Smooth muscle cell (in vitro differentiated cells): ENCODE measurements at regions not wholly inside any gene's neighbourhood (a gene's known extent, or its start where the extent isn't known, plus 50 kb on each side); places are given as distances from the start of the nearest gene placed in this dataset.
A peak's percentile ranks its signal among the peaks of the same experiment; 100 is the strongest.

Experiments
- DNase-seq: peaks from one replicate; lab custom pipeline; 2025; ENCODE audit not compliant: unreplicated experiment; lab: John Stamatoyannopoulos, UW
- H2AFZ ChIP-seq: fragments of 200-600 bp; sonication (generic); 2 replicates; pipeline ENCODE4 v1.6.0; 2016; ENCODE audit warnings: antibody characterized with exemption, low read depth, mild to moderate bottlenecking
- H3F3A ChIP-seq: fragments of 200-600 bp; sonication (generic); 2 replicates; pipeline ENCODE4 v1.6.0; 2017; ENCODE audit warnings: antibody characterized with exemption, low read depth
- H3K27ac ChIP-seq: fragments of 200-600 bp; sonication (generic); 2 replicates; pipeline ENCODE4 v1.5.1; 2016; ENCODE audit warnings: low read depth, mild to moderate bottlenecking
- H3K27me3 ChIP-seq: fragments of 200-600 bp; sonication (generic); 2 replicates; pipeline ENCODE4 v1.6.1; 2016; ENCODE audit warnings: low read depth, mild to moderate bottlenecking
- H3K36me3 ChIP-seq: fragments of 200-600 bp; sonication (generic); 2 replicates; pipeline ENCODE4 v1.5.1; 2016; ENCODE audit warnings: low read depth
- H3K4me1 ChIP-seq: fragments of 200-600 bp; sonication (generic); 2 replicates; pipeline ENCODE4 v1.5.1; 2016; ENCODE audit warnings: low read depth
- H3K4me2 ChIP-seq: fragments of 200-600 bp; sonication (generic); 2 replicates; pipeline ENCODE4 v1.6.0; 2016; ENCODE audit warnings: mild to moderate bottlenecking
- H3K4me3 ChIP-seq: fragments of 200-600 bp; sonication (generic); 2 replicates; pipeline ENCODE4 v1.5.1; 2016; ENCODE audit warnings: mild to moderate bottlenecking
- H3K79me2 ChIP-seq: fragments of 200-600 bp; sonication (generic); 2 replicates; pipeline ENCODE4 v1.6.0; 2016; ENCODE audit warnings: low read depth, mild to moderate bottlenecking
- H3K9ac ChIP-seq: fragments of 200-600 bp; sonication (generic); 2 replicates; pipeline ENCODE4 v1.6.0; 2016; ENCODE audit warnings: low read depth
- H3K9me3 ChIP-seq: fragments of 200-600 bp; sonication (generic); replicated peaks from 2 replicates; pipeline ENCODE4 v1.5.1; 2016; ENCODE audit warnings: low read depth
- H4K20me1 ChIP-seq: fragments of 200-600 bp; sonication (generic); 2 replicates; pipeline ENCODE4 v1.6.0; 2016; ENCODE audit warnings: low read depth
- WGBS: methylation state at CpG from one replicate; pipeline ENCODE4 v1.1.7; 2016; ENCODE audit warnings: low lambda C conversion rate; 5-methylcytosine and 5-hydroxymethylcytosine counted together
- TF ChIP-seq, protein P1 (sequence below): fragments of 200-600 bp; sonication (generic); IDR thresholded peaks from 2 replicates; pipeline ENCODE4 v1.5.1; 2017; ENCODE audit warnings: borderline replicate concordance, mild to moderate bottlenecking, antibody characterized with exemption; ENCODE audit not compliant: insufficient read depth, poor library complexity, severe bottlenecking

DNA sequence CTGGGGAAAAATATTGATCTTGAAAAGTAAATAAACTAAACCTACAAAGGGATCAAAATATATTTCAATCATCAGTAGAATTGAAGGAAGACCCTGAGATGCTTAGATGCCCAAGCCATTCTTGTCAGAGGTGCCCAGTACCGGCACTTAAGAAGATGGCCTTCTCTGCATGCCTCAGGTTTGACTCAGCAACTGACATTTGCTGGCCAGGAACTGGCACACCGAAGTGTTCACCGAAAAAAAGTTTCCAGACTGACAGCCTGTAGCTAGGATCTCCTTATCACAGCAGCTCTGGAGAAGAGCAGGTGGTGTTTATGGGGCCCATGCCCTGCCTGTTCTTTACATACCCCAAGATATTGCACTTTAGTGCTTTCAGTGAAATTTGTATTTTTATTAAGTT is 203.2 kb downstream of the MOXD1 start:
- no peak overlapping the region for H3K9ac ChIP-seq
- no peak overlapping the region for H3K4me2 ChIP-seq
- H3K9me3 ChIP-seq, result no peaks in the 10 kb centered on the region
- peak overlapping the region; percentile 79 for H3K27ac ChIP-seq
- TF ChIP-seq, protein P1, sequence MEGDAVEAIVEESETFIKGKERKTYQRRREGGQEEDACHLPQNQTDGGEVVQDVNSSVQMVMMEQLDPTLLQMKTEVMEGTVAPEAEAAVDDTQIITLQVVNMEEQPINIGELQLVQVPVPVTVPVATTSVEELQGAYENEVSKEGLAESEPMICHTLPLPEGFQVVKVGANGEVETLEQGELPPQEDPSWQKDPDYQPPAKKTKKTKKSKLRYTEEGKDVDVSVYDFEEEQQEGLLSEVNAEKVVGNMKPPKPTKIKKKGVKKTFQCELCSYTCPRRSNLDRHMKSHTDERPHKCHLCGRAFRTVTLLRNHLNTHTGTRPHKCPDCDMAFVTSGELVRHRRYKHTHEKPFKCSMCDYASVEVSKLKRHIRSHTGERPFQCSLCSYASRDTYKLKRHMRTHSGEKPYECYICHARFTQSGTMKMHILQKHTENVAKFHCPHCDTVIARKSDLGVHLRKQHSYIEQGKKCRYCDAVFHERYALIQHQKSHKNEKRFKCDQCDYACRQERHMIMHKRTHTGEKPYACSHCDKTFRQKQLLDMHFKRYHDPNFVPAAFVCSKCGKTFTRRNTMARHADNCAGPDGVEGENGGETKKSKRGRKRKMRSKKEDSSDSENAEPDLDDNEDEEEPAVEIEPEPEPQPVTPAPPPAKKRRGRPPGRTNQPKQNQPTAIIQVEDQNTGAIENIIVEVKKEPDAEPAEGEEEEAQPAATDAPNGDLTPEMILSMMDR, result no peak
- H2AFZ ChIP-seq, result no peak overlapping the region
- no peaks in the 10 kb centered on the region for H3F3A ChIP-seq
- no peak for DNase-seq
- H3K79me2 ChIP-seq, result no peaks in the 10 kb centered on the region
- no peak overlapping the region for H3K4me3 ChIP-seq
- no peaks in the 10 kb centered on the region for H3K4me1 ChIP-seq
- 71% methylated on average over 3 of the region's 3 CpGs for WGBS
- H4K20me1 ChIP-seq, result no peaks in the 10 kb centered on the region
- H3K36me3 ChIP-seq, result no peaks in the 10 kb centered on the region
- H3K27me3 ChIP-seq, result no peaks in the 10 kb centered on the region

DNA sequence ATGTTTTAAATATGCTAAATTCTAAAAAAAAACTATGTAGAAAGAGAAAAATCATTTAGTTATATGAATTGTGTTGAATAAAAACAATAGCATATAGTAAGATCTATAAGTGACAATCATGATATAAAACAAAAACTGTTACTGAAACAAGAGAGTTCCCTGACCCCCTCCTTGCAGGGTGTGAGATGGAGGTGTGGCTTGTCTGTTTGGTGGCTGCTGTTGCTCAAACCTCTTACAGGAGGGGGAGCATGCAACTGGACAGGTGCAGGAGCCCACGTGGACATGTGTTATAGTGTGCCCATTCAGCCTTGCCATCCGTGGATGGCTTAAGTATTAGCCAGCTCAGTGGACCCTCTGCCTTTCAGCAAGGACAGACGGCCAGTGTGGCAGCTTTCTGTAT is 206.7 kb downstream of the MOXD1 start:
- TF ChIP-seq, protein P1, result no peak
- 80% methylated on average over 3 of the region's 3 CpGs for WGBS

DNA sequence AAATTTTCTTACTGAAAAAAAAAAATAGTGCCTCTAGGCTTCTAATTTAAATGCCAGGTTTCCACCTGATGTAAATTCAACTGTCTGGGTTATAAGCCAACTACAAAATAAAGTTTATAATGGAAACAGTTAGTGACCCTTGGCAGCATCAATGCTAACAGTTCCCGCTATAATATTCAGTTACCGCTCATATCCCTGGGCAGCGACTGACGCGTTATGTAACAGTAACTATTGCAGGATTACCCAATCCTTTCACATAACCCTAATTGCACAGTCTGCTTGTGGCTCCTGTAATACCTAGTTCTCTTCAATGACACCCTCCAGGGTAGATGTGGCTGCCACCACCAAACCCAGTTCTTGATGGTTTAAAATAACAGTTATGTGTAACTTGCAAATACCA is 208.6 kb downstream of the MOXD1 start:
- Histone ChIP-seq H3K4me2 (no peak overlapping the region), H4K20me1 (no peaks in the 10 kb centered on the region), H3F3A (peaks cover 3% of the 10 kb centered on the region), H3K27ac (no peak overlapping the region), H3K27me3 (no peaks in the 10 kb centered on the region), H3K79me2 (no peaks in the 10 kb centered on the region), H3K4me3 (no peak overlapping the region), H3K4me1 (peaks cover 18% of the 10 kb centered on the region), H3K9me3 (no peaks in the 10 kb centered on the region), H2AFZ (no peak overlapping the region), H3K9ac (no peak overlapping the region), H3K36me3 (no peaks in the 10 kb centered on the region)
- TF ChIP-seq, protein P1, result no peak
- no peak for DNase-seq
- 85% methylated on average over 5 of the region's 5 CpGs for WGBS

More for the DNA sequence above, 206.7 kb downstream of the MOXD1 start:
- Histone ChIP-seq H3K4me2 (no peak overlapping the region), H3K27ac (no peak overlapping the region), H3K9ac (no peak overlapping the region), H3F3A (peaks cover 3% of the 10 kb centered on the region), H3K36me3 (no peaks in the 10 kb centered on the region), H3K4me3 (no peak overlapping the region), H3K27me3 (no peaks in the 10 kb centered on the region), H2AFZ (no peak overlapping the region), H3K4me1 (peaks cover 16% of the 10 kb centered on the region), H3K79me2 (no peaks in the 10 kb centered on the region), H3K9me3 (no peaks in the 10 kb centered on the region), H4K20me1 (no peaks in the 10 kb centered on the region)
- DNase-seq, result no peak

DNA sequence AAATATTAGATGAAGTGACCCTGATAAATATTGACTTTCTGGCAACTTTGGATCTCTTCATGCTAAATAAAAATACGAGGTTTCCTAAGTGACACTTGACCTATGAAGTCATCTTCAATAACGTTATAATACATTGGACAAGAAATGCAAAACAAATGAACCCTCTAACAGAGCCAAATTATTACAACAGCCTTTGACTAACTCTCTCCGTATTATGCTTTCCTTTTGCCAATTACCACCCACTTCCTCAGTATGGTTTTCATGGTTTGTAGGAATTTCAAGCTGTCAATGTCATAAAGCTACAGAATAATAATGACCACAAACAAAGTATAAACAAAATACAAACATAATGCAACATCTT is 210.5 kb downstream of the MOXD1 start:
- H3K27me3 ChIP-seq, result no peaks in the 10 kb centered on the region
- TF ChIP-seq, protein P1, result no peak
- DNase-seq, result no peak
- H3K27ac ChIP-seq, result peak overlapping the region; percentile 53
- H3K4me2 ChIP-seq, result peak overlapping the region; percentile 18
- 64% methylated on average over 3 of the region's 3 CpGs for WGBS
- no peaks in the 10 kb centered on the region for H3K36me3 ChIP-seq
- no peak overlapping the region for H3K4me3 ChIP-seq
- peaks cover 18% of the 10 kb centered on the region for H3K4me1 ChIP-seq
- no peaks in the 10 kb centered on the region for H4K20me1 ChIP-seq
- H3F3A ChIP-seq, result peaks cover 3% of the 10 kb centered on the region
- no peak overlapping the region for H3K9ac ChIP-seq
- no peaks in the 10 kb centered on the region for H3K79me2 ChIP-seq
- H3K9me3 ChIP-seq, result no peaks in the 10 kb centered on the region
- H2AFZ ChIP-seq, result no peak overlapping the region
